Hematopoietic multipotent progenitor cell (in vitro differentiated cells): ENCODE measurements at regions not wholly inside any gene's neighbourhood (a gene's known extent, or its start where the extent isn't known, plus 50 kb on each side); places are given as distances from the start of the nearest gene placed in this dataset.
A peak's percentile ranks its signal among the peaks of the same experiment; 100 is the strongest.

Source experiments
- DNase-seq, 3 donors: peaks; one replicate each; pipeline ENCODE4 v3.0.0-alpha.2; 2011 to 2015; ENCODE audit warnings: low read depth in 2 of 3, low spot score in 2 of 3

DNA sequence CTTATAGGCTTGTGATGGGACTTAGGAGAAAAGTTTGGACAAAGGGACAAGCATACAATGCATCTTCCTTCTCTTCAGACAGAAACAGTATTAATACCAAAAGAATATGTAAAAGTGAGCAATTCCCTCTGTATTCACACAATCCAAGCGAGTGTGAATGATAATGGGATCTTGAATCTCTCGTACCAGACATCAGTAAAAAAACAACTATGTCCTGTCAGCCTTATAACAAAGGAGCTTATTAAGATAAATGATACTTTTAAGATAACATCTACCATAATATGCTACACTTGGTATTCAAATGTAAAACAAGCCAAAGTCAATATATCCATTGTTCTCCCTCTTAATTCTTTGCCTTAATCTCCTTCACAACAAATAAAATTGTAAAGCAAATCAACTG, 288.6 kb upstream of the CNTN6 start:
- no peak for DNase-seq

DNA sequence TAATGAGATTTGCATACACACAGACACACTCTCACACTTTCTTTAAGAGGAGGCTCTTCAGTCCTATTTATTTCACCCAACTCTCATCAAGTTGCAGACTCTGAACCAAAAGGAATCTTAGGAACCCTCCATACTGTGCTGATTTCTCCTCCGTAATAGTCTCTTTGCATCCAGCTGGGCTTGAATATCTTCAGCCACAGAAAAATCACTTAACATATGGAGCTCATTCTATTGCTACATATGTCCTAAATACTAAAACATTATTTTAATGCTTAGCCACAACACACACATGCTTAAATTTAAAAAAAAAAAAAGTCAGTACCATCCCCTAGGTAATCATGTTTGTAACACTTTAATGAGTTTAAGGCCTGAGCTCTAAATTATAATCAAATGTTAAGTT, 287.5 kb upstream of the CNTN6 start:
- DNase-seq = no peak

DNA sequence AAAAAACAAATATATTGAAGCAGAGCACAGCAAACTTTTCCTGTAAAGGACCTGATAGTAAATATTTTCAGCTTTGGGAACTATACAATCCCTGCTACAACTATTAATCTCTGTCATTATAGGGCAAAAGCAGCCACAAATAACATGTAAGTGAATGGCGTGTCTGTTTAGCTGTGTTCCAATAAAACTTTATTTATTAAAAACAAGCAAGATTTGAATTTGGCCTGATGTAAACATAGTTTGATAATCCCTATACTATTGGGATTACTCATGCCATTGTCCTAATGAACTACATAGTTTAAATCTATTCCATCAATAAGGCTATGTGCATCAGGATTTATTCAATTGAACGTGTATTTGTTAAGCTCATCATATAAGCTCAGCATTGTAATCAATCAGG, 286.8 kb upstream of the CNTN6 start:
- no peak for DNase-seq

DNA sequence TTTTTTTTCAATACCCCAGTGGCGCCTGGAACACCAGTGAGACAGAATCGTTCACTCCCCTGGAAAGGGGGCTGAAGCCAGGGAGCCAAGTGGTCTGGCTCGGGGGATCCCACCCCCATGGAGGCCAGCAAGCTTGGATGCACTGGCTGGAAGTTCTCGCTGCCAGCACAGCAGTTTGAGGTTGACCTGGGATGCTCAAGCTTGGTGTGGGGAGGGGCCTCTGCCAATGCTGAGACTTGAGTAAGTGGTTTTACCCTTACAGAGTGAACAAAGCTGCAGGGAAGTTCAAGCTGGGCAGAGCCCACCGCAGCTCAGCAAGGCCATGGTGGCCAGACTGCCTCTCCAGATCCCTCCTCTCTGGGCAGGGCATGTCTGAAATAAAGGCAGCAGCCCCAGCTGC, 276.2 kb upstream of the CNTN6 start:
- no peak for DNase-seq

DNA sequence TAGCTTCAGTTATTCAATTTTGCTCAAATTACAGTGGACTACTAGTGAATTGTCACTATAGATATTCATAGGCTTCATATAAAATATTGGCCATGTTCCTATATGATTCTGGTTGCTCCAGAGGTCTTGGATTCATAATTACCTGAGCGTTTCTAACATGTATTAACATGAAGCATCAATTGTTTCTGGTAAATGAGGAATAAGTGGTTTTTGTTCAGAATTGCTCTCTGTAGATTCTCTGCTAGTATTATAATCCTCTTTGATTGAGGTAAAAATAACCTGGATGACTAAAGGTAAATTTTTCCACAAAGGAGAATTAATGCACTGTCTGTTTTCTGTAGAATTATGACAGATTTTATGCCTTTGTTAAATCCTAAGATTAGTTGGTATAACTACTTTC, 258.1 kb upstream of the CNTN6 start:
- DNase-seq = no peak

DNA sequence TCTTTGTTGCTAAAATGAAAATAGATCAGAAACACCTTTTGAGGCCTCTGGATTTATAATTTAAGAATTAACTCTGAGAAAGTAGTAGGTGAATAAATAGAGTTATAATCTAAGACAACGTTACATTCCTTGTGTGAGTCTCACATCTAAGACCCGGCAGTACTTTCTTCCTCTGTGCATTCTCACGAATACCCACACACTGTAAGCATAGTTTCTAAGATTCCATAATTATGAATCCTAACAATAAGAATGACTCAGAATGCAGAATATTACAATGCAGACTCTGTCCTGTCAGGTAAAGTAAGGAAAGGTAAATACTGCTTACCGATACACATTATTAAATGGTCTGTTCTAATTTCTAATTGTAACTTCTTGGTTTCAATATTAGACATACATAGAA, 257.7 kb upstream of the CNTN6 start:
- DNase-seq = no peak

DNA sequence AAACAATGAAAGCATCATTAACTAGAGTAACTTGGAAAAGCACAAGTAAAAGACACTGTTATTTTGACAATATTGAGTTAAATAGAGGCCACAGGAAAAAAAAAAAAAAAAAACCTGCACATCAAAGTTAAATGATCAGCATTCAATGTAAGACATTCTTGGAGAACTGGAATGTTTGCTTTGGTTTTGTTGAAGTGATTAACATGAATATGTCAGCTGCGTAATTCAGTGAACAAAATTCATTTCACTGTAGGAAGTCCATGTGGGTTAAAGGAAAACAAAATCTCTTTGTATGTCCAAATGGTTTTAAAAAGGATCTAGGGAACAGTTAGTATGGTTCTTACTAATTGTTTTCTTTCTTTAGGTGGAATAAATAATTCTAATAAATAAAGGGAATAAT, 252.8 kb upstream of the CNTN6 start:
- no peak for DNase-seq

DNA sequence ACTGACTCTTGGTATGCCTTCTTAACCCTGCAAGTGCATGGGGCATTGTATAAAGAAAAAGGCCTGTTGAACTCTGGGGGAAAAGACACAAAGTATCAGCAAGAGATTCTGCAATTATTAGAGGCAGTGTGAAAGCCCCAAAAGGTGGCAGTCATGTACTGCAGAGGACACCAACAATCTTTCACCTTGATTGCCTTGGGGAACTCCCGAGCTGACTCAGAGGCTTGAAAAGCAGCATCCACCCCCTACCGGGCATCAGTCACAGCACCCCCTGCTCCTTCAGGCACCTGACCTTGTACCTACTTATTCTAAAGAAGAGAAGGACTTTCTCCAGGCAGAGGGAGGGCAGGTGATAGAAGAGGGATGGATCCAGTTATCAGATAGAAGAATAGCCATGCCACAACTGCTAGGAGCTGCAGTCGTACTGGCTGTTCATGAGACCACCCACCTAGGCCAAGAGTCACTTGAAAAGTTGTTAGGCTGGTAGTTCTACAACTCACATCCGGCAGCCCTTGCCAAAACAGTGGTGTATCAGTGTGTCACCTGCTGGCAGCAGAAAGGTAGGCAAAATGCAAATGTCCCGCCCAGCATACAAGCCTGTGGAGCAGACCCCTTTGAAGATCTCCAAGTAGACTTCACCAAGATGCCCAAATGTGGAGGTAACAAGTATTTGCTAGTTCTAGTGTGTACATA, 241.6 kb upstream of the CNTN6 start:
- peak in 2 of 3 donors; percentile 6 to 24 for DNase-seq

DNA sequence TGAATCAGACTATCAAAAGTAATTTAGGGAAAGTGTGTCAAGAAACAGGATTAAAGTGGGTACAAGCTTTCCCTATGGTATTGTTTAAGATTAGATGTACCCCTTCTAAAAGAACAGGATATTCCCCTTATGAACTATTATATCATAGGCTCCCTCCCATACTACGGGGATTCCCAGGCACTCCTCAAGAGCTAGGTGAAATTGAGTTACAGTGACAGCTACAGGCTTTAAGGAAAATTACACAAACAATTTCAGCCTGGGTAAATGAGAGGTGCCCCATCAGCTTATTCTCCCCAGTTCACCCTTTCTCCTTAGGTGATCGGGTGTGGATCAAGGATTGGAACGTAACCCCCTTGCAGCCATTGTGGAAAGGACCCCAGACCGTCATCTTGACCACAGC, 240.8 kb upstream of the CNTN6 start:
- no peak for DNase-seq

DNA sequence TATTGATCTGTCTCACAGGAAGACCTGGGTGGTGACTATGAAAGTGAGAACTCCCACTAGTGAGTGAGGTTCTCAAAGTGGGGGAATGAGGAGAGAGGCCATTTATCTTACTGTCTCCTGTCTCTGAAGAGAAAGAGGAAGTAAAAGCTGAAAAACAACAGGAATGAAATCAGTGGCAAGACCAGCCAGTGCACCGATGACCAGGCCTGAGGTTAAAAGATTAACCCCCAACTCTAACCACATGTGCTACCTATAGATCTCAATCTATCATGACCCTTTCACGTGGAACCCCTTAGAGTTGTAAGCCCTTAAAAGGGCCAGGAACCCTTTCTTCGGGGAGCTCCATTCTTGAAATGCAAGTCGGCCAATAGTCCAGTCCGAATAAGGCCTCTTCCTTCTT, 239.3 kb upstream of the CNTN6 start:
- DNase-seq = no peak

DNA sequence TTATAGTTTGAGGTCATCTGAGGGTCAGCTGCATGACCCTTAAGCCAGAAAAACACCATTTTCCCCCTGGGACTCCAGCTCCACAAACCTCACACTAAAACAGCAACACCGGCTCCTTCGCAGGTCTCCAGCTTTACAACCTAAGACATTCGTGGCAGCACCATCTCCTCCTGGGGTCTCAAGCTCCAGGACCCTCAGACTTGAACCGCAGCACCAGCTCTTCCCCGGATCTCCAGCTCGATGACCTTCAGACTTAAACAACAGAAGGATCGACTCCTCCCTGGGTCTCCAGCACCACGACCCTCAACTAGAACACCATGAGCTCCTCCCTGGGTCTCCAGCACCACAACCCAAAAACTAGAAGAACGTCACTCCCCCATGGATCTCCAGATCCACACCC, 233.7 kb upstream of the CNTN6 start:
- no peak for DNase-seq

DNA sequence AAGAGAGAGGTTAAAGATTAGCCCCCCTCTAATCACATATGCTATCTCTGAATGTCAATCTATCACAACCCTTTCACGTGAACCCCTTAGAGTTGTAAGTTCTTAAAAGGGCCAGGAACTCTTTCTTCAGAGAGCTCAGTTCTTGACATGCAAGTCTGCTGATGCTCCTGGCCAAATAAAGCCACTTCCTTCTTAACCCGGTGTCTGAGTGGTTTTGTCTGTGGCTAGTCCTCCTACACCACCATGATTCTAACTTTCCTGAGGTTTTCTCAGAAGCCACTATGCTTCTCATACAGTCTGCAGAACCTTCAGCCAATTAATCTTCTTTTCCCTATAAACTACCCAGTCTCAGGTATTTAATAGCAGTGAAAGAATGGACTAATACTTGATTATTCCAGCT, 231.1 kb upstream of the CNTN6 start:
- no peak for DNase-seq

DNA sequence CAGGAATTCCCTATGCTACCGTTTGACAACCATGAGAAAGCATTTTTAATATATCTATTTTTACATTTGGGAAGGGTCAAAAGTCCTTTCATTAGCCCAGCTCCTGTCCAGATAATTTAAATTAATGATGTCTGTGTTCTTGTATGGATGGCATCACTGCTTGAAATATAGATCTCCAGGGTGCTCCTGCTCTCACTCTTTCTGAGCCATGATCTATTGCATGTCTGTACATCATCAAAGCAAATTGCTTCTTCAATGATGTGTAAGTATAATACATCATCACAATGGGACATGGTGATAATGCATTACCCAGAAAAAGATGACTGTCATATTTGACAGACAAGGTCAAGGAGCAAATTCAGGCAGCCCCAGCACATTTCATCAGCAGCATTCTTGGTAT, 223.6 kb upstream of the CNTN6 start:
- DNase-seq = no peak

DNA sequence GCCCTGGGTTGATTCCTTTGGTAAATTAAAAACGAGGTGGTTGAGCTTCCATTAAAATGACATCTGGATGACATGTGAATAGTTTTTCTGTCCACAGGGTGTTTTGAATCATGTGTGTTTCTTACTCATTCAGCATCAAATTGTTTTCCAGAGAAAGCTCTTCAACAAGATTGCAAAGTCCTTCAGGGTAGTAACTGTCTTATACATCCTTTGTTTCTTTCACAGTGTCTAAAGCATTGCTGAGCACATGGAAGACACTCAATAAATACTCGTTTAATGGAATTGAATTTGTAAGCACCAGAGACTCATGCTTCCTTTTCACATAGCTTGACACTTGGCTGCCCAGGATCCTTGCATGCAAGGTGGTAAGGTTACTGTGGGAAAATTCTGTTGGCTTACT, 223.1 kb upstream of the CNTN6 start:
- no peak for DNase-seq

DNA sequence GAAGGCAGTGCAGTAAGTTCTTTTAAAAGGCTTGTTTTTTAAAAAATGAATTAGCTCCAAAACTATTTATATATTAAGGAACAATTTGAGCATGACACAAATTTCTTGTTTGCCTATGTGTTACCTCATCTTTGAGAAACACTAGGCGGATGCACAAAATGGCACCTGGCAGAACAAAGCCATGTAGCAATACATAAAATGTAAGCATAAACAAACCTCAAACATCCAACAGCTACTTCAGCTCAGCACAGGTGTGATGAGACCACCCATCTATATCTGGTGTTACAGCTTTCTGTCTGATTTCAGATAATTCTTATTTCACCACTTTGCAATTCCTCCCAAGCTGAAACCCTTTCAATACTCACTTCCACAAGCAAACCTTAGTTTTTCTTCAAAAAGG, 221.2 kb upstream of the CNTN6 start:
- no peak for DNase-seq

DNA sequence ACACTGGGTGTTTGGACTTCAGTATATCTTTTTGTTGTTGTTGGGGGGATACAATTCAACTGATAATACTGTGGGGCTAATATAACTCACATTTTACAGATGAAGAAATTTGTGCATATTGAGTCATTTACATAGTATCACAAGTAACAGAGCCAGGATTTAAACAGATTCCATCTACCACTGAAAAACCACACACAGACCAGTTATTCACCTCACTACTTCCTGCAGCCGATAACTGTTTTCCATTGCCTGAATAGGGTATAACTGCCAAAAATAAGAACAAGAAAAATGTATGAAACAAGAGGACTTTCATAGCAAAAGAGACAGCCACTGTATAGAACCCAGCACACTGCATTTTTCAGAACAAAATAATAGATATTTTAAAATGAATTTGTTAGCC, 215.8 kb upstream of the CNTN6 start:
- peak in 2 of 3 donors; percentile 5 to 68 for DNase-seq

DNA sequence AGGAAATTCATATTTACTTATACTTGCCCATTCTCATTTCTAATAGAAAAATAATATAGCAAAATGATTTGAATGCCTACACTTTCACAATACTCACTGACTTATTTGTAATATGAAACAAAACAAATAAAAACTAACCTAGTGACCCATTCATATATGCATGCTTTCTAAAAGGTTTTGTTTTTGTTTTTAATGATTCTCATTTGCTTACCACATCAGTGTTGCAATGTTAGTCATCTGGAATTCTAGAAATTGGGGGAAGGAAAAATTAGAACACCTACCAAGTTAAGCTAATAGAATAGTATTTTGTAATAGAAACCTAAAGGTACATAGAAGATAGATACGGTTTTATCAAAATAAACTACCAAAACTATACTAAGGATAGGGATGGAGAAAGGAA, 214.1 kb upstream of the CNTN6 start:
- no peak for DNase-seq

DNA sequence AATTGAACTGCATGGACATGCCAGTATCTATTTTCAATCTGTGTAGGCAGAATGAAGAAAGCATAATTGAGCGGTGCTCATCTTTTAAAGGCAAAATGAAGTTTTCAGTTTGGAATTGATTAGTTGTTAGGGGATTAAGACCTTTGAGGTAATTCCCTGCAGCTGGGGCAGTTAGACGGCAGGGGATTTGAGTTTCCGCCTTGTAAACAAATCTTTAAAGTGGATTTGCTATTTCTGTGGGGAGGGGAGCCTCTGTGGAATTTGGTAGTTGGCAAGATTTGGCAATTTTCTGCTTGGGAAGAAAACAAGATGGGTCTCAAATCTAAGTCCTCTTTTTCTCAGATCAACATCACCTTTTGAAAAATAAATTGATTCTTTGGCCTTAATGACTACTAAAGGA, 212.5 kb upstream of the CNTN6 start:
- no peak for DNase-seq

DNA sequence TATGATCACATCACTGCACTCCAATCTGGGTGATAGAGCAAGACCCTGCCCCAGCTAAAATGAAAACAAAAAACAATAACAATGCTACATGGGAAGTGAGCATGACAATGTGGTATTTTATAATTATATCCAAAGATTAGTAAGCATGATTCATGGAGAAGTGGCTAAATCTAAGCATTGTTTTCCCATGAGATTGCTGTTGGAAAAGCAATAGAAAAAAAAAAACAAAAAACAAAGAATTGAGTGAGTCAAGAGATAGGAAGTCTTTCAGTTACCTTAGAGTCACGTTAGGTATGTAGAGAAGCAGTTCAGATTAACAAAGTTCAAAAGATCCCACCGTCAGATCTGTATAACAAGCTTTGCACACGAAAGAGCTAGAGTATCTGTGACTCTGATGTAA, 210.3 kb upstream of the CNTN6 start:
- DNase-seq = no peak

DNA sequence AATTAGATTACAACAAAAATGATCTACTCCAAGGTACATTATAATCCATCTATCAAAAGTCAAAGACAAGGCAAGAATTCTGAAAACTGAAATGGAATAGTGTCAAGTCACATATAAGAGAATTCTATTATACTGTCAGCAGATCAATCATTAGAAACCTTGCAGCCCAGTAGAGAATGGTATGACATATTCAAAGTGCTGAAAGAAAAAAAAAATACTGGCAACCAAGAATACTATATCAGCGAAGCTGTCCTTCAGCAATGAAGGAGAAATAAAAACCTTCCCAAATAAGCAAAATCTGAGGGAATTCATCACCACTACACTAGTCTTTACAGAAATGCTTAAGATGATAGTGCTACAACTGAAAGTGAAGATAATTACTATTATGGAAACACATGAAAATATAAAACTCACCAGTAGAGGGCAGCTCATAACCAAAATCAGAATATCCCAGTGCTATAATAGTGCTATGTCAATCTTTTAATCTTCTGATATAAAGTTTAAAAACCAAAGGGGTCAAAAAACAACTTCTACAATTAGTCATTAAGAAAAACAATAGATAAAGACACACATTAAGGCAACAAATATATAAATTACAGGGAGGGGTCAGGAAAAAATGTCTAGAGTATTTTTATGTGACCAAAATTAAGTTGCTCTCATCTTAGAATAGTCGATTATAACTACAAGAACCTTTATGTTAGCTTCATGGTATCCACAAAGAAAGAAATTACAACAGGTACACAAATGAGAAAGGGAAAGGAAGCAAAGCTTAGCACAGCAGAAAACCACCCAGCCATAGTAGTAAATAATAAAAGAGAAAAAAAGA, 190.7 kb upstream of the CNTN6 start:
- DNase-seq = peak in 1 of 3 donors; percentile 15

DNA sequence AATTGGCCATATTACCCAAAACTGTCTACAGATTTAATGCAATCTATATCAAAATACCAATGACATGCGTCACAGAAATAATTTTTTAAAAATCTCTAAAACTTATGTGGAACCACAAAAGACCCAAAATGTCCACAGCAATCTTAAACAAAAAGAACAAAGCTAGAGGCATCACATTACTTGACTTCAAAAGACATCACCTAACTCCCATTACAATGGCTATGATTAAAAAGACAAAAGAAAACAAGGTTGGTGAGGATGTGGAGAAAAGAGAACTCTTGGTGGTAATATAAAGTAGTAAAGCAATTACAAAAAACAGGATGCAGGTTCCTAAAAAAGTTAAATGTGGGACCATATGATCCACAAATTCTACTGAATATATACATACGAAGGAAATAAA, 187.6 kb upstream of the CNTN6 start:
- no peak for DNase-seq

DNA sequence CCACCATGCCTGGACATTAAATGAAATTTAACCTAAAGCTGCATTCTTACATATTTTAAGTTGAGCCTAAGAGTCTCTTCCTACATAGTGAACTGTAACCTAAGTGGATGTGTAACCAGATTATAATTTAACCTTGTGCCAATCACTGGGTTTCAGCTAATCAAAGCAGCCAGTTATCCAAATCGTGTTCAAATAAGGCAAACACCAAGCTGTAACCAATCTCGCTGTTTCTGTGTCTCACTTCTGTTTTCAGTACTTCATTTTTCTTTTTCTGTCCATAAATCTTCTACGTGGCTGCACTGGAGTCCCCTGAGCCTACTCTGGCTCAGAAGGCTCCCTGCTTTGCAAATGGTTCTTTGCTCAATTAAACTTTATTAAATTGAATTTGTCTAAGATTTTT, 186.1 kb upstream of the CNTN6 start:
- DNase-seq = no peak

DNA sequence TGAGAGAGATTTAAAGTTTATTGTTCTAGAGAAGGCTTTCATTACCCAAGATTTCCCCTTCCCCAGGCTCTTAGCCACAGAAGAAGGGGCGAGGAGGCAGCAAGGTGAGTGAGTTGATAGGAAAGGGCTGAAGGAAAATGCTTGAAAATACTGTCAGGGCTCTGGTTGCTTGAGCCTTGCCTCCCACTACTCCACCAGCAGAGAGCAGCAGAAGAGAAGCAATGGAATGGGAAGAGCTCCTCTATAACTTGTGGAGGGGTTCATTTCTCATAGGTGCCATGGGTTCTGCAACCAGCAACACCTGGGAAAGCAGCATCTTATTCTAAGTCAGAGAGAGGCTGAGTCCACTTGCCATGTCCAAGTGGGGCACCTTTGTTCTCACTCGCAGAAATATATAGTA, 184.0 kb upstream of the CNTN6 start:
- peak in 1 of 3 donors; percentile 52 for DNase-seq
